HG03025 (cell line): ENCODE measurements at regions not wholly inside any gene's neighbourhood (a gene's known extent, or its start where the extent isn't known, plus 50 kb on each side); places are given as distances from the start of the nearest gene placed in this dataset.
"Not testable (repeated sequence)": the region's sequence is repeated elsewhere in the genome, so short reads cannot be mapped to it uniquely, and the experiment has no call there.

ENCODE experiments used
- ATAC-seq: cut with Tn5 transposase; IDR thresholded peaks from one replicate; pipeline ENCODE4 v1.9.1; 2021; ENCODE audit warnings: mild to moderate bottlenecking, moderate library complexity; ENCODE audit not compliant: unreplicated experiment, low FRiP score

DNA sequence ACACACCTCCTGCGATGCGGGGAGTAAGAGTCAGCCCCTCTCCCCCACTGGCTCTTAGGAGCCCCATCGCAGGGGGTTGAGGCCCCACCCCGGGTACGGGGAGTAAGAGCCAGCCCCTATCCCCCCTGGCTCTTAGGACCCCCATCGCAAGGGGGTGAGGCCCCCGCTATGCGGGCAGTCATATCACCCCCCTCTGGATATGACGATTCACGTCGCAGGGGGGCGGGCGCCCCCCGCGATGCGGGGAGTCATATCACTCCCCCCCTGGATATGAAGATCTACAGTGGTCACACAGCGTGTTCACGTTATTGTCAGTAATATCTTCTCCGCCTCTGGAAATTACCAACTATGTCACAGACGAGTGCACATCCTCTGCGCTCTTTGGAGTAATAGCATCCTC is 61.1 kb downstream of the DEFB131A start:
- ATAC-seq, result not testable (repeated sequence)

DNA sequence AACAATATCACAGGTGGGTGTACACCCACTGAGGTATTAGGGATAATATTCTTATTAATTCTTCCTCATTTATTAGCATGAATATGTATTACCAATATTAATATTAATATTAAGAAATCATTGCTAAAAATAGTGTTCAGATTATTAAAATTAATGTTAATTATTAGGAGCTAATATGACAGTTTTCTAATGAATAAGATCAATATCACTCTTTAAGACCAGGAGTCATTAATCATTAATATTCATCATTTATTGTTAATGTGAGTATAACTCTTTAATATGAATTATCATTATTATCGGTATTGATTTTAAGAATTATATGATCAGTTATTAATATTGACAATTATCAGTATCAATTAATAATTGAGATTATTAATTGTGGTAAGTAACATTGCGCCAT is 62.5 kb downstream of the DEFB131A start:
- ATAC-seq, result not testable (repeated sequence)

DNA sequence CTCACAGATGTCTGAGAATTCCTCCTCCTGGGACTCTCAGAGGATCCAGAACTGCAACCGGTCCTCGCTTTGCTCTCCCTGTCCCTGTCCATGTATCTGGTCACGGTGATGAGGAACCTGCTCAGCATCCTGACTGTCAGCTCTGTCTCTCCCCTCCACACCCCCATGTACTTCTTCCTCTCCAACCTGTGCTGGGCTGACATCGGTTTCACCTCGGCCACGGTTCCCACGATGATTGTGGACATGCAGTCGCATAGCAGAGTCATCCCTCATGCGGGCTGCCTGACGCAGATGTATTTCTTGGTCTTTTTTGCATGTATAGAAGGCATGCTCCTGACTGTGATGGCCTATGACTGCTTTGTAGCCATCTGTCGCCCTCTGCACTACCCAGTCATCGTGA is 68.7 kb downstream of the DEFB131A start:
- ATAC-seq, result not testable (repeated sequence)

DNA sequence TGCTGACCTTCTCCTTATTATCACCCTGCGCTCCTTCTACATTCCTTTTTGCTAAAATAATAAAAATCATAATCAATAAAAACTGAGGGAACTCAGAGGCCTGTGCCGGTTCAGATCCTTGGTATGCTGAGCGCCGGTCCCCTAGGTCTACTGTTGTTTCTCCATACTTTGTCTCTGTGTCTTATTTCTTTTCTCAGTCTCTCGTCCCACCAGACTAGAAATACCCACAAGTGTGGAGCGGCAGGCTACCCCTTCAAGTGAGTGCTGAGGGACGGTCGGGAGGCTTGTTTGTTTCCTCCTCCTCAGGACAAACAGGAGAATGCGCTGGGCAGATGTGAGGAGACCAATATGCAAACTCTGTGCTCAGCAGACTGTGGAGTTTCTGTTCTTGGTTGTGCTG is 75.4 kb downstream of the DEFB131A start:
- ATAC-seq, result not testable (repeated sequence)

DNA sequence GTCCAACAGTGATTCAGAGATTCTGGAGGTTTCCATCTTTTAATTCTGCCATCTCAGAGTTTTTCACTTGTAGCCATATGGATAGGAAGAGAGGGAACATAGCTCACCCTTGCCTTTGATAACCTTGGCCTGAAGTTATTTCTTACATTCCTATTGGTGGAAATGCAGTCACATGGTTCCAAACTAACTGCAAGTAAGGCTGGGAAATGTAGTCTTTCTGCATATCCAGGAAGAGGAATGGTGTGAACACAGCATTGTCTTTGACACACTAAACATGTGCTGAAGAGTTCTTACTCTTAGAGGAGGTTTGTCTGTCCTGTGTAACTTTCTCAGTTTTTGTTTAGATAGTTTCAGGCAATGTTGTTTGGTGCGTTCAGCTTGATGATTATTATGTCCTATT is 78.7 kb downstream of the DEFB131A start:
- ATAC-seq, result not testable (repeated sequence)

DNA sequence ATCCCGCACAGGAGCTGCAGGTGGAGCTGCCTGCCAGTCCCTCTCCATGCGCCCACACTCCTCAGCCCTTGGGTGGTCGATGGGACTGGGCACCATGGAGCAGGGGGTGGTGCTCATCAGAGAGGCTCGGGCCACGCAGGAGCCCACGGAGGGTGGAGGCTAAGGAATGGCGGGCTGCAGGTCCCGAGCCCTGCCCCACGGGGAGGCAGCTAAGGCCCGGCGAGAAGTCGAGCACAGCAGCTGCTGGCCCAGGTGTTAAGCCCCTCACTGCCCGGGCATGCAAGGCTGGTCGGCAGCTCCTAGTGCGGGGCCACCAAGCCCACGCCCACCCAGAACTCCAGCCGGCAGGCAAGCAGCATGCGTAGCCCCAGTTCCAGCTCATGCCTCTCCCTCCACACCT is 80.2 kb downstream of the DEFB131A start:
- ATAC-seq, result not testable (repeated sequence)

DNA sequence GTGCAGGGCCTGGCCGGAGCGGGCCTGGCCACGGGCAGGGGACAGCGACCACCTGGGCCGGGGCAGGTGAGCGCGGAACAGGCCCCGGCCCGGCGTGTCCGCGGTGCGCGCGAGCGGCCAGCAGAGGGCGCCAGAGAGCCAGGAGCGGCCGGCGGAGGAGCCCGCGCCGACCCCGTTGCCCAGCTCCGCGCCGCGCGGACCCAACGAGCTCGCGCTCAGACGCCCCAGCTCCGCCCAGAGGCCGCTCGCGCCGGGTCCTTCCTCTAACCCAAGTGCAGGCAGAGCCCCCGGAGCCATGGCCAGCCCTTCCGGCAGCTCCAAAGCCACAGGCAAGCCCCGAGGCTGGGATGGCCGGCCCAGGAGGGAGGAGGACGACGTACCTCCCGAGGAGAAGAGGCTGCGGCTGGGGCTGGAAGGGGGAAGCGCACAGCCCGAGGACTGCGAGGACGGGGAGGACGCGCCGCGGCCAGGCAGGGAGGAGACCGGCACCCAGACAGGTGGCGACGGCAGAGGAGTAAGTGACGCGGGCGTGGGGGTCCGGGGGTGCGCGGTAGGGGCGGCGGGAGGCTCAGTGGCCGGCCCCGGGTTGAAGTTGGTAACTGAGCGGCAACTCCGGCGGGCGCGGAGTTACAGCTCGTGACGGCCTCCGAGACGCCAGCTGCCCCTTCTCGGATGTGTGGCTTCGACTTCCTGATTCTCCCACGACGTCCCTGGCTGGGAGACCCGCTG is 88.1 kb downstream of the DEFB131A start:
- ATAC-seq, result not testable (repeated sequence)

DNA sequence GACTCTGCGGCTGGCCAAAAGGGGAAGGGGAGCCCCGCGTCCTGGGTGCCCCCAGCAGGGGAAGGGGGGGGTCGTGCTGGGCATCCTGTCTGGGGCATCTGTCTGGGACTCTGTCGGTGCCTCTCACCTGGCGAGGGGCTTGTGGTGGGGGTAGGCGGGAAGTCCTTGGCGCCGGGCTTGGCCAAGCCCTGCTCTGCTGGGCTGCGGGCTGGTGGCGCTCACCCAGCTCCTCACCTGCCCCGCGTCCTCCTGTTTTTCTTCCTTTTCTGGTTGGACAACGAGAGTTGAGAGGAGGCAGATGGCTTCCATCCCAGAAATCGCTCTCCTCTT is 88.6 kb downstream of the DEFB131A start:
- ATAC-seq, result not testable (repeated sequence)

DNA sequence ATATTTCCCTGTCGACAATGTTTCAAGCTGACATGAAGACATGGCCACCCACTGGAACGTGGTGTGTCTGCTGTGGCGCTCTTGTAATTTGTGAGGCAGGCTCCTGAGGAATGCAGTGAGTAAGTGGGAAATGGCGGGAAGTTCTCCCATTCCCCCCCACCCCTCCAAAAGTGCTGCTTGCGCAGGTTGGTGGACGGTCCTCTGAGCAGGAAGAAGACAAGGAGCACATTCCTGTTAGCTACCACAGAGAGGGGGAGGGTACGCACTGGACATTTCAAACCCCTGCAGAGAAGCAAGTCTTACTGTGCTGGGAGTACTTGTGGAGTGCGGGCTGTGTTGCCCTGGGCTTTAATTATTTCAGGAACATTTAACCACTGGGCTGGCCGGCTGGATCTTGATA is 92.9 kb downstream of the DEFB131A start:
- not testable (repeated sequence) for ATAC-seq

DNA sequence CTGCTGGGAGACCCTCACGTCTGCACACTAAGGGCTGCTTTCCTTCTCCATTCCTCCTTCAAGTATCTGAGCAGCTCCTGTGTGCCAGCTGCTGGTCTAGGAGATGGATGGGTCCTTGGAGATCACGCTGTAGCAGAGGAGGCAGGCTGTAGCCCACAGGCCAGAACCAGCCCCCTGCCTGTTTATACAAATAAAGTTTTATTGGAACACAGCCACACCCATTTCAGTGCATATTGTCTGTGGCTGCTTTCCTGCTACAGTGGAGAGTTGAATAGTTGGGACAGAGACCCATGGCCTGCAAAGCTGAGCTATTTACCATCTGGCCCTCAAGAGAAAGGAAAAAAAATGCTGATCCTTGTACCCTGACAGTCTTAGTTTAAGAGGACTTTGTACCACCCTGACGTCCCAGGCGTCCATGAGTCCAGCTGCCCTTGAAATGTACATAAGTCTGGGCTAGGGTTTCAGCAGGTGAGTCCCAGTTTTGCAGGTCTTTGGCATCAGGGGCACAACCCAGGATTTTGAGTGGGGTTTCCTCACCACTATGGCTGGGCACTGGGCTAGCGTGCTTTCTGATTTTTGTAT is 95.8 kb downstream of the DEFB131A start:
- ATAC-seq, result not testable (repeated sequence)

DNA sequence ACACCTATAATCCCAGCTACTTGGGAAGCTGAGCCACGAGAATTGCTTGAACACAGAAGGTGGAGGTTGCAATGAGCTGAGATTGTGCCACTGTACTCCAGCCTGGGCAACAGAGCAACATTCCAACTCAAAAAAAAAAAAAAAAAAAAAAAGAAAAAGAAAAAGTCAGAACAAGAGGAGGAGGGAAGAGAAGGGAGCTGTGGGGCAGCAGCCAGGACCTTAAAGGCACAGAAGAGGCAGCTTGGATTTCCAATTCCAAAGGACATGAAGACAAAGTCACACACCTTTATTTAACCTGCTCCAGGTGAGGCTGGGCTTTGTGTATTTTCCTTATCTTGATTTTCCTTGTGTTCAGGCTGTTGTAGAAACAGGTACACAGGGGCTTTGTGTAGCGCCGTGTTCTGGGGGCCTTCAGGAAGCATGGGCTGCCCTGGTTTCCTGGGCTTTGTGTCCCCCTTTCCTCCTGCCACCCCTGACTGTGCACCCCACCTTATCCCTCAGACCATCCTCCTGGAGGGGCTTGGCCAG is 97.2 kb downstream of the DEFB131A start:
- ATAC-seq, result not testable (repeated sequence)

DNA sequence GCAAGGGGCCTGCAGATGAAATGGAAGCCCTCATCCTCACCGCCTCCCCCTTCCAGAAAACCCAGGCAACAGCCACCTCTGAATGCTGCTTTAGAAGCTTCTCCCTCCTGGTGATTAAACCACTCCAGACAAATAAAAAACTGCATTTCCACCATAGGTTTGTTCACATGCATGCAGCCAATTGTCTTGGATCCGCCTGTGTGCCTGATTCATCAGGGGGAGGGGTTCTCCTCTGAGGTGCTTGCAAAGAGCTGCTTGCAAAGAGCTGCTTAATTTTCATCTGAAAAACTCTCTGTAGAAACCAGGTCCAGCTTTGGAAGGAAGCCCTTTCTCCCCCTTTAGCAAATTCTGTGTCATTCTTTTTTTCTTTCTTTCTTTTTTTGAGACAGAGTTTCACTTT is 100.6 kb downstream of the DEFB131A start:
- not testable (repeated sequence) for ATAC-seq

DNA sequence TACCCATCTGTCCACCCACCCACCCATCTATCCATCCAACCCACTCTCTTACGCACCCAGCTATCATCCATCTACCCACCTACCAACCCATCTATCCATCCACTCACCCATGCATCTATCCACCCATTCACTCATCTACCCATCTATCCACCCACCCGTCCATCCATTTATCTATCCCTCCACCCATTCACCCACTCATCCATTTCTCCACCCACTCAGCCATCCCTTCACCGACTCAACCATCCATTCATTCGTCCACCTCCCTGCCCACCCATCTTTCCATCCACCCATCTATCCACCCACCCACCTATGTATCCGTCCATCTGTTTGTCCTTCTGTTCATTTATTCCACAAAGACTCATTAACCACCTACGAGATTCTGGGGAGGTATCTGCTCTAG is 103.3 kb downstream of the DEFB131A start:
- ATAC-seq, result not testable (repeated sequence)

DNA sequence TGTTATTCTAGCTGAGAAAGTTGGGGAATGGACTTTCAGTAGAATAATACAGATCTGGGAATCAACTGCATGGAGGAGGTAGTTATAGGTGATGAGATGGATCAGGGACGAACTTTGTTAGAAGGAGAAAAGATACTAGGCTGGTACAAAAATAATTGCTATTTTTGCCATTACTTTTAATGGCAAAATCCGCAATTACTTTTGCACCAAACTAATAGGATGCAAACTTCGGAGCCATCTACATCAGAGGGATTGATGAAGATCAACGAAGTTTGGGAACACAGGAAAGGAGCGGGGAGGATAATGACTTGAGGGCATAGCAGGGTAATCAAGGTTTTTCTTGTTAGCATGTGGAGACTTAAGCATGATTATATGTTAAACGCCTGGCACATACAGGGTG is 111.9 kb downstream of the DEFB131A start:
- not testable (repeated sequence) for ATAC-seq

DNA sequence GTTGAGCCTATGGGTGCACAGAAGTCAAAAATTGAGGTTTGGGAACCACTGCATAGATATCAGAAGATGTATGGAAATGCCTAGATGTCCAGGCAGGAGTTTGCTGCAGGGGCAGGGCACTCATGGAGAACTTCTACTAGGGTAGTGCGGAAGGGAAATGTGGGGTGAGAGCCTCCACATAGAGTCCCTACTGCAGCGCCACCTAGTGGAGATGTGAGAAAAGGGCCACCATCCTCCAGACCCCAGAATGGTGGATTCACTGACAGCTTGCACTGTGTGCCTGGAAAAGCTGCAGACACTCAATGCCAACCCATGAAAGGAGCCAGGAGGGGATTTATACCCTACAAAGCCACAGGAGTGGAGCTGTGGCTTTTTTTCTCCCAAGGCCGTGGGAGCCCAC is 133.7 kb downstream of the DEFB131A start:
- not testable (repeated sequence) for ATAC-seq

DNA sequence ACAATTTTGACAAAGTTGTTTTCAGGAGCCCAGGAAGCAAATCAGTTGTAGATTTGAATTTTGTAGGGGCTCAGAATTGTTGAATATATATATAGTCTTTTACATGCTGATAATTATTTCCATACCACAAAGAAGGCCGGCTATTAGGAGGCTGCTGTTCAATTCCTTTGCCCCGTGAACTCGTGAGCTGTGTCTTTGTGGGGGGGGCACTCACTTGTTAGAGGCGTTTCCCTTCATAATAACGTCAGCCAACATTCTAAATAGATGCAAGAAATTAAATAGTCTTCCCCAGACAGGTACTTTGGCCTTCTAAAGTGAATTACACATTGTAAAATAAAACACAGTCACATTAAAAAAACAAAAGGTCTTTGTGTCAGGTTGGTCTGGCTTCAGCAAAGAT is 138.7 kb downstream of the DEFB131A start:
- ATAC-seq, result not testable (repeated sequence)

DNA sequence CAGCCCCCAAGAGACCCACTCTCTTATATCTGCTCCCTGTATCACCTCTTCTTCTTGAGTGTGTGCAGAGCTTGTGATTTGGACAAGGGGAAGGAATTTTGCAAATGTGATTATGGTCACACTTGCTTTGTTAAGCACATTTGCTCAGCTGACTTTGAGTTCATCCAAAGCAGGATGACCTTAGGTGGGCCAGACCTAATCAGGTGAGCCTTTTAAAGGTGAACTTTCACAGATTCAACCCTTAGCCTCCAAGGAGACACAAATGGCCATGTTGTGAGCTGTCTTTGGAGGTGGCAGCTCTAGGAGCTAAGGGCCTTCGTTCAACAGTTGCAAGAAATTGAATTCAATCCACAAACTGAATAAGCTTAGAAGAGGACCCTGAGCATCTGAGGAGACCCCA is 147.8 kb downstream of the DEFB131A start:
- ATAC-seq, result no peak

DNA sequence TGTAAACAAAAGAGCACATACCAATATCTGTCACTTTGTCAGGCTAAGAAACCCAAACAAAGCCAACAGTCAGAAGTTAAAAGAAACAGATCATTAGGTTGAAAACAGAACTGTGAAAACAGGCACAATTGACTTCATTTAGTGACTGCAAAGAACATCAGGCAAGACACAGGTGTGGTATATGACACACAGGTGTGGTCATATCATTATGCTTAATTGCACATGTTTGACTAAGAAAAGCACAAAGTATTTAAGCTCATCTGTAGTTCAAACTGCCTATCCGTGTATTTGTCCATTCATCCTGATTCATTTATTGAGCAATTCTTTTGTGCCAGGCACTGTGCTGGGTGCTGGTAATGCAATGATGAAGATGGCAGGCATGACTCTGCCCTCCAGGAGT is 150.7 kb downstream of the DEFB131A start:
- no peak for ATAC-seq

DNA sequence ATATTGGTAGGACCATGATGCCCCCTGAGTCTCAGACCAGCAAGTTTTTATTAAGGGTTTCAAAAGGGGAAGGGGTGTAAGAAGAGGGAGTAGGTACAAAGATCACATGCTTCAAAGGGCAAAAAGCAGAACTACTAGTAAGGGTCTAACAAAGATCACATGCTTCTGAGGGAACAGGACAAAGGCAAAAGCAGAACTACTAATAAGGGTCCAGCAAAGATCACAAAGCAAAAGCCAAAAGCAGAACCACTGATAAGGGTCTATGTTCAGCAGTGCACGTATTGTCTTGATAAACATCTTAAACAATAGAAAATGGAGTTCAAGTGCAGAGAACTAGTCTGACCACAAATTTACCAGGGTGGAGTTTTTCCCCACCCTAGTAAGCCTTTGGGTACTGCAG is 151.3 kb downstream of the DEFB131A start:
- not testable (repeated sequence) for ATAC-seq

DNA sequence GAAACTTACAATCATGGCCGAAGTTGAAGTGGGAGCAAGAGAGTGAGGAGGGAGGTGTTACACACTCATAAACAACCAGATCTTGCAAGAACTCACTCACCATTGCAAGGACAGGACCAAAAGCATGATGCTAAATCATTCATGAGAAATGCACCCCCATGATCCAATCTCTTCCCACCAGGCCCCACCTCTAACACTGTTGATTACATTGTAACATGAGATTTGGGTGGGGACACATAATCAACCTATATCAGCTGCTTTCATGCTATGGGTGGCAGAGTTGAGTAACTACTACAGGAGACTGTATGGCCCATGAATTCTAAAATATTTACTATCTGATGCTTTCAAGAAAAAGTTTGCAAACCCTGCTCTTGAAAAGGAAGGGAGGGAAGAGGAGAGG is 155.1 kb downstream of the DEFB131A start:
- ATAC-seq, result no peak

DNA sequence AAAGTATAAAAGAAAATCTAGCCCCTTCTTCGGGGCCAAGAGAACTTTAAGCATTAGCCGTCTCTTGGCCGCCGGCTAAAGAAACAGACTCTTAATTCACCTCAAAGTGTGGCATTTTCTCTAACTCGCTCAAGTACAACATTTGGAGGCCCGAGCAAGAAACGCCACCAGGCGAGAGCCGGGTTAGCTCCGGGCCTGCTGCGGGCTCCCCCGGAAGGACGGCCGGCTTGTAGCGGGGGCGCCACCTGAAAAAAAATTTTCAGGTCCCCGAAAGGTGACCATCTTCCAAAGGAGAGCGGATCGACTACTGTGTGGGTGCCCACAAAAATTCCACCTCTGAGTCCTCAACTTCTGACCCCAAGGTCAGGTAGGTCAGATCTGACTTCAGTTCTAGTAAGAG is 156.0 kb downstream of the DEFB131A start:
- no peak for ATAC-seq

DNA sequence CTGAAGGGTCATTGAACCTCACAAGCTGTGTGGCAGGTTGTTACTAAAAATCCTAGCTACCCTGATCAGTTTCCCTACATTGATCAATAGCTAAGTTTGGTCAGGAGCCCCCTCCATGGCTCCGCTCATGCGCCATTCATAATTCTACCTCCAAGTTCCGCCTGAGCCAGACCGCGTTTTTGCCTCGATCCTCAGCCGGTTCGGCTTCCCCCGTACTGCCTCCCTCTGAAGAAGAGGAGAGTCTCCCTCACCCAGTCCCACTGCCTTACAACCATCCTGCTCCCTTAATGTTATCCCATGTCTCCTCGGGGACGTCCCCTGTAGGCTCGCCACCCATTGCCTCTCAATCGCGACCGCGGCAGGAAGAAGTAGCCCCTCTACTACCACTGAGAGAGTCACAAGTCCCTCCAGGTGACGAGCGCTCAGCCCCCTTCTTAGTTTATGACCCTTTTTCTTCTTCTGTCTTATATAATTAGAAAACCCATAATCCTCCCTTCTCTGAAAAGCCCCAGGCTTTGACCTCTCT is 158.2 kb downstream of the DEFB131A start:
- no peak for ATAC-seq
